Pancreas (tissue), 10 donors: ENCODE measurements at regions not wholly inside any gene's neighbourhood (a gene's known extent, or its start where the extent isn't known, plus 50 kb on each side); places are given as distances from the start of the nearest gene placed in this dataset.

Source experiments
- ATAC-seq, 4 donors: fragments of 200-7000 bp; cut with Tn5 transposase; one replicate each; pipeline versions ENCODE4 v1.8.0 to v1.9.1; 2020; ENCODE audit warnings: mild to moderate bottlenecking in 4 of 4, moderate library complexity in 4 of 4
- DNase-seq, 6 donors: peaks; one replicate each; pipeline ENCODE4 v3.0.0-alpha.2; 2020
- FAIRE-seq: peaks from 2 replicates; lab custom pipeline; 2012; peaks lifted over from hg19 to GRCh38; lab: Jason Lieb, UNC
- H3K27ac ChIP-seq, 4 donors: fragments of 200-600 bp; sonication (generic); 1 replicate in 3 of 4; 2 replicates in 1 of 4; pipeline versions ENCODE4 v1.5.0 to v1.8.0; 2020
- H3K27me3 ChIP-seq, 4 donors: fragments of 200-600 bp; one replicate each; pipeline ENCODE4 v1.8.0; 2021
- H3K36me3 ChIP-seq, 3 donors: fragments of 200-600 bp; sonication (generic) in 1 of 3; one replicate each; pipeline versions ENCODE4 v1.5.0 to v1.8.0; 2020 to 2021
- H3K4me1 ChIP-seq, 3 donors: fragments of 200-600 bp; one replicate each; pipeline ENCODE4 v1.8.0; 2021
- H3K4me3 ChIP-seq, 4 donors: fragments of 200-600 bp; sonication (generic) in 2 of 4; one replicate each; pipeline versions ENCODE4 v1.5.0 to v1.8.0; 2020 to 2021
- H3K9me3 ChIP-seq, 4 donors: fragments of 200-600 bp; one replicate each; pipeline ENCODE4 v1.8.0; 2021
- WGBS, 2 donors: extraction: QIAGEN DNeasy Blood & Tissue Kit; methylation state at CpG; one replicate each; pipeline ENCODE4 v1.1.7; 2013; 5-methylcytosine and 5-hydroxymethylcytosine counted together
- intact Hi-C, 3 donors: fragments of 100-400 bp; cut with DNase I; formaldehyde crosslinking; loops; one replicate each; pipeline versions ENCODE4 v1.11.1 to v1.14.2; 2022
- TF ChIP-seq, protein P1 (sequence below), 4 donors: fragments of 200-600 bp; sonication (generic) in 3 of 4; IDR thresholded peaks; one replicate each; pipeline versions ENCODE4 v1.5.0 to v1.8.0; 2021; ENCODE audit warnings: antibody characterized with exemption in 4 of 4
- donor health status: healthy with polysubstance abuse.
- donor health status: DM: no; HTN: no; CAD: no; lungs with moderate emphysema.
- donor health status: DM: no; HTN: no; CAD: no.
- donor health status: control.
- donor health status: control.
- donor health status: Bipolar disorder and iron deficiency.
- donor health status: DM: yes; HTN: yes; CAD: no.
- donor health status: DM: no; HTN: no; CAD: no.
- donor health status: DM: no; HTN: no; CAD: no.
- donor health status: DM: yes; HTN: yes; CAD: no.

DNA sequence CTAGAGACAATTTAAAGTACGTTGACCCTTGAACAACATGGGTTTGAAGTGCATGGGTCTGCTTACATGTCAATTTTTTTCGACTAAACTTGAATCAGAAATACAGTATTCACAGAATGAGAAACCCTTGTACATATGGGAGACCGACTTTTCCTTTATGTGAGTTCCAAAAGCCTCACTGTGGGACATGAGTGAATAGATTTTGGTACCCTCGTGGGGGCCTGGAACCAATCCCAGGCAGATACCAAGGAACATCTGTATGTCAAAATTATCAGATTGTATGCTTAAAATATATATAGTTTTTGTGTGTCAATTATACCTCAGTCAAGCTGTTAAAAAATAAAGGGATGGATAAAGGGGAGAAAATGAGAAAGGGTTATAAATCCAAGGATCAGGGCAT, 78.7 kb upstream of the MAN2A1 start:
- H3K27ac ChIP-seq: no peak overlapping the region
- H3K27me3 ChIP-seq: no peaks in the 10 kb centered on the region
- WGBS, 2 donors: 77 to 85% methylated on average over 4 of the region's 4 CpGs
- ATAC-seq (no peak), DNase-seq (no peak), FAIRE-seq (no peak)
- no peaks in the 10 kb centered on the region for H3K36me3 ChIP-seq
- no peak overlapping the region for H3K4me3 ChIP-seq
- TF ChIP-seq, protein P1, sequence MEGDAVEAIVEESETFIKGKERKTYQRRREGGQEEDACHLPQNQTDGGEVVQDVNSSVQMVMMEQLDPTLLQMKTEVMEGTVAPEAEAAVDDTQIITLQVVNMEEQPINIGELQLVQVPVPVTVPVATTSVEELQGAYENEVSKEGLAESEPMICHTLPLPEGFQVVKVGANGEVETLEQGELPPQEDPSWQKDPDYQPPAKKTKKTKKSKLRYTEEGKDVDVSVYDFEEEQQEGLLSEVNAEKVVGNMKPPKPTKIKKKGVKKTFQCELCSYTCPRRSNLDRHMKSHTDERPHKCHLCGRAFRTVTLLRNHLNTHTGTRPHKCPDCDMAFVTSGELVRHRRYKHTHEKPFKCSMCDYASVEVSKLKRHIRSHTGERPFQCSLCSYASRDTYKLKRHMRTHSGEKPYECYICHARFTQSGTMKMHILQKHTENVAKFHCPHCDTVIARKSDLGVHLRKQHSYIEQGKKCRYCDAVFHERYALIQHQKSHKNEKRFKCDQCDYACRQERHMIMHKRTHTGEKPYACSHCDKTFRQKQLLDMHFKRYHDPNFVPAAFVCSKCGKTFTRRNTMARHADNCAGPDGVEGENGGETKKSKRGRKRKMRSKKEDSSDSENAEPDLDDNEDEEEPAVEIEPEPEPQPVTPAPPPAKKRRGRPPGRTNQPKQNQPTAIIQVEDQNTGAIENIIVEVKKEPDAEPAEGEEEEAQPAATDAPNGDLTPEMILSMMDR (IDR thresholded peaks at IDR 0.05): no peak
- intact Hi-C loops: no loop called here
- H3K9me3 ChIP-seq: no peaks in the 10 kb centered on the region
- H3K4me1 ChIP-seq: no peaks in the 10 kb centered on the region

DNA sequence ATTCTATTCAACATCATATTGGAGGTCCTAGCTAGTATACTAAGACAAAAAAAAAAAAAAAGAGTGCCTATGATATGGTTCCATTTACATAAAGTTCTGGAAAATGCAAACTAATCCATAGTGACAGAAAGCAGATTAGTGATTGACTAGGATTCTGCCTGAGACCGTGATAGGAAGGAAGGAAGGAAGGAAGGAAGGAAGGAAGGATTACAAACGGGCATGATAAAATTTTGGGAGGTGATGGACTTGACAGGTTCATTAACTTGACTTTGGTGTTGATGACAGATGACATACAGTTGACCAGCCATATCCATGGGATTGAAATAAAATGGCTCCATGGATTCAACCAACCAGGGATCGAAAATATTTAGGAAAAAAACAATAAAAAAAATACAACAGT, 79.1 kb upstream of the MAN2A1 start:
- intact Hi-C loops: no loop called here
- ATAC-seq: no peak
- Histone ChIP-seq H3K27me3 (no peaks in the 10 kb centered on the region), H3K4me1 (no peaks in the 10 kb centered on the region), H3K36me3 (no peaks in the 10 kb centered on the region), H3K4me3 (no peak overlapping the region), H3K9me3 (no peaks in the 10 kb centered on the region), H3K27ac (no peak overlapping the region)
- DNase-seq: no peak
- TF ChIP-seq, protein P1 (IDR thresholded peaks at IDR 0.05): no peak
- WGBS, 2 donors: 72 to 90% methylated on average over 3 of the region's 3 CpGs
- no peak for FAIRE-seq

DNA sequence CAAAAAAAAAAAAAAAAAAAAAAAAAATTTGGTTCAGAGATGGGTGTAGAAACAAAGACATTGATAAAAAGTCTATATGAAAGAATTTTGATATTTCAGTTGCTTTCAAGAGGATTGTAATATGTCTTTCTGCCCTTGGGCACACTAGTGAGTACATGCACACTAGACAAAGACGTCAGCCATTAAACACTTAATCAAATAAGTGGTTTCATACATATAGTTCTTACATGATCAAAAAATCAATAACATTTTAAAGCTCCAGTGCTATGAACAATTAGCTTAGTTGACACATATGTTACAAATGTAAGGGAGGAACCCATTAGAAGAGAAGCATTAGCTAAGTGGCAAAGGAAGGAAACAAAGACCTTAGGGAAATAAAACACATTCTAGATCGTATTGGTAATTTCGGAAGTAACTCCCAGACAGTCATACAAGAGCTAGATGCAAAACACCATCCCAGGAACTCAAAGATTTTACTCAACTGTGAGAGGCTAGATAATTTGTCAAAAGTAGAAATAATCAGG, 84.5 kb upstream of the MAN2A1 start:
- Histone ChIP-seq H3K9me3 (no peaks in the 10 kb centered on the region), H3K27me3 (no peaks in the 10 kb centered on the region), H3K27ac (no peak overlapping the region), H3K36me3 (no peaks in the 10 kb centered on the region), H3K4me1 (no peaks in the 10 kb centered on the region), H3K4me3 (no peak overlapping the region)
- ATAC-seq: no peak
- no peak for DNase-seq
- intact Hi-C loops: no loop called here
- 84% methylated on average over 3 of the region's 3 CpGs for WGBS, 2 donors
- FAIRE-seq: no peak
- TF ChIP-seq, protein P1 (IDR thresholded peaks at IDR 0.05): no peak

DNA sequence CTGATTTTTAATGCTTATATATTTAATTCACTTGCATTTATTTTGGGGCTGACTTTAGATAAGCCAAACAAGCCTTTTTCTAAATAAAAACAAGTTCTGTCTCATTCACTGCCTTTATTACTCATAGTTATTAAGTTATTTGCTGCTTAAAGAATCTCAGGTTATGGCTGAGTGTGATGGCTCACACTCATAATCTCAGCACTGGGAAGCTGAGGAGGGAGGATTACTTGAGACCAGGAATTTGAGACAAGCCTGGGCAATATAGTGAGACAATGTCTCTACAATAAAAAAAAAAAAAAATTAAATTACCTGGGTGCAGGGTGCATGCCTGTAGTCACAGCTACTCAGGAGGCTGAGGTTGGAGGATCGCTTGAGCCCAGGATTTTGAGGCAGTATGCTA, 85.0 kb upstream of the MAN2A1 start:
- DNase-seq (no peak), FAIRE-seq (no peak), ATAC-seq (no peak)
- Histone ChIP-seq H3K4me1 (no peaks in the 10 kb centered on the region), H3K36me3 (no peaks in the 10 kb centered on the region), H3K27ac (no peak overlapping the region), H3K9me3 (no peaks in the 10 kb centered on the region), H3K27me3 (no peaks in the 10 kb centered on the region), H3K4me3 (no peak overlapping the region)
- intact Hi-C loops: no loop called here
- TF ChIP-seq, protein P1 (IDR thresholded peaks at IDR 0.05): no peak
- WGBS, 2 donors: 94 to 100% methylated on average over 1 of the region's 1 CpG

DNA sequence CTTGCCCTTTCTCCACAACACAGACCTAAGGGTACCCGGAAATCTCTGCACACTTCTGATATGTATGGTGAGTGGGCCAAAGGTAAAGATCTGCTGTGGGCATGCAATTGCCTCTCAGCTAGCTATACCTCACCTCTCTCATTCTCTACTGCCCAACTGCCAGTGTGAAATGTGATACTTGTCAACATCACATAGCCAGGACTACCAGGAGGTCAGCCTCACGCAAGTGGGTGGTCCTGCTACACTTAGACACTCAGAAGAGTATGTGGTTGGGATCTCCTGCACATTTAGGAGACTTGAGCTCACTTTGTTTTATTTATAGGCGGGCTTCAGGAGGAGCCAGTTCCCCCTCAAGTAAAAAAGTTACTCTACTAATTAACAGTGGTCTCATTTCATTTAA, 88.0 kb upstream of the MAN2A1 start:
- FAIRE-seq: no peak
- Histone ChIP-seq H3K27me3 (no peaks in the 10 kb centered on the region), H3K4me1 (no peaks in the 10 kb centered on the region), H3K27ac (no peak overlapping the region), H3K4me3 (no peak overlapping the region), H3K9me3 (no peaks in the 10 kb centered on the region), H3K36me3 (no peaks in the 10 kb centered on the region)
- intact Hi-C loops: no loop called here
- WGBS, 2 donors: 84 to 95% methylated on average over 3 of the region's 3 CpGs
- no peak for DNase-seq
- TF ChIP-seq, protein P1 (IDR thresholded peaks at IDR 0.05): no peak
- no peak for ATAC-seq
